HepG2 (cell line): ENCODE measurements at regions not wholly inside any gene's neighbourhood (a gene's known extent, or its start where the extent isn't known, plus 50 kb on each side); places are given as distances from the start of the nearest gene placed in this dataset.

Experiments
- ATAC-seq: fragments of 200-7000 bp; cut with Tn5 transposase; 3 replicates; pipeline ENCODE4 v1.9.1; 2020; ENCODE audit warnings: mild to moderate bottlenecking, moderate library complexity
- BruUV-seq: library from RNA; stranded (reverse); fragments of 400-500 nt; replicated peaks from 2 replicates; lab custom pipeline; 2021; lab: Mats Ljungman, UMichigan
- CTCF ChIA-PET: fragments of 300-600 bp; formaldehyde crosslinking; extraction: SDS; loops from one replicate; lab custom pipeline; 2021; ENCODE audit warnings: low total read pairs, inconsistent platforms, low intra/inter-chr PET ratio; lab: Yijun Ruan, JAX
- POLR2A ChIA-PET: fragments of 350-600 bp; sonication (Branson Sonifier 250); formaldehyde crosslinking; loops from one replicate; lab custom pipeline; 2020; ENCODE audit warnings: antibody characterized with exemption, inconsistent platforms; lab: Yijun Ruan, JAX
- DNase-seq: peaks from one replicate; pipeline ENCODE4 v3.0.0-alpha.2; 2015; ENCODE audit warnings: low spot score
- FAIRE-seq: peaks from 3 replicates; lab custom pipeline; 2011; peaks lifted over from hg19 to GRCh38; lab: Jason Lieb, UNC
- H2AFZ ChIP-seq: one replicate; pipeline ENCODE4 v1.6.1; 2011; ENCODE audit warnings: low read length, inconsistent platforms
- H3K27ac ChIP-seq: fragments of 300-600 bp; 3 replicates; pipeline ENCODE4 v1.8.0; 2011; ENCODE audit warnings: mixed run types, mild to moderate bottlenecking, mixed read lengths, low read length, inconsistent platforms; ENCODE audit not compliant: insufficient read depth; ENCODE audit errors: extremely low read length
- H3K27me3 ChIP-seq, 2 experiments: fragments of 200-600 bp in 1 of 2; 2 replicates in 1 of 2; 3 replicates in 1 of 2; pipeline versions ENCODE4 v1.6.0 to v1.8.0; 2011; ENCODE audit warnings: low read length in 2 of 2, mild to moderate bottlenecking in 2 of 2, moderate library complexity in 2 of 2, inconsistent platforms in 1 of 2; ENCODE audit not compliant: insufficient read depth in 2 of 2, control insufficient read depth in 1 of 2
- H3K36me3 ChIP-seq, 2 experiments: fragments of 200-600 bp in 1 of 2; replicated peaks in 1 of 2; 2 replicates in 1 of 2; 3 replicates in 1 of 2; pipeline versions ENCODE4 v1.5.1 to v1.8.0; 2011; ENCODE audit warnings: low read length in 2 of 2, inconsistent platforms in 1 of 2; ENCODE audit not compliant: insufficient read depth in 2 of 2, control insufficient read depth in 1 of 2
- H3K4me1 ChIP-seq: 2 replicates; pipeline ENCODE4 v1.5.1; 2012; ENCODE audit warnings: low read length, inconsistent platforms; ENCODE audit not compliant: insufficient read depth
- H3K4me2 ChIP-seq: 2 replicates; pipeline ENCODE4 v1.6.0; 2011; ENCODE audit warnings: low read depth, low read length, inconsistent platforms
- H3K4me3 ChIP-seq, 3 experiments: fragments of 200-600 bp in 1 of 3; sonication (generic), shearing (Covaris generic) in 1 of 3; replicated peaks in 1 of 3; 2 replicates each; pipeline ENCODE4 v1.5.1; 2011 to 2016; ENCODE audit warnings: low read length in 3 of 3, inconsistent platforms in 2 of 3, low read depth in 2 of 3, mild to moderate bottlenecking in 2 of 3, control low read depth in 1 of 3, mixed read lengths in 1 of 3; ENCODE audit not compliant: insufficient read depth in 1 of 3
- H3K79me2 ChIP-seq: one replicate; pipeline ENCODE4 v1.6.1; 2011; ENCODE audit warnings: low read length, inconsistent platforms; ENCODE audit not compliant: insufficient read depth
- H3K9ac ChIP-seq: 2 replicates; pipeline ENCODE4 v1.6.0; 2011; ENCODE audit warnings: mild to moderate bottlenecking, low read depth, low read length, inconsistent platforms; ENCODE audit not compliant: insufficient read depth
- H3K9me3 ChIP-seq: 2 replicates; pipeline ENCODE4 v1.5.1; 2012; ENCODE audit warnings: mild to moderate bottlenecking, low read length
- H4K20me1 ChIP-seq: 2 replicates; pipeline ENCODE4 v1.6.0; 2011; ENCODE audit warnings: inconsistent platforms, mild to moderate bottlenecking, low read length, moderate library complexity; ENCODE audit not compliant: insufficient read depth
- ADNP ChIP-seq: sonication (generic); formaldehyde crosslinking; IDR thresholded peaks from 2 replicates; pipeline ENCODE4 v1.4.0; 2020; ENCODE audit warnings: missing genetic modification reagents
- HOXD1 ChIP-seq: sonication (generic); formaldehyde crosslinking; IDR thresholded peaks from 2 replicates; pipeline ENCODE4 v1.5.0; 2020; ENCODE audit warnings: missing genetic modification reagents
- PCBP2 ChIP-seq: fragments of 200-400 bp; formaldehyde crosslinking; optimal IDR thresholded peaks from 2 replicates; pipeline ENCODE3; 2018; ENCODE audit warnings: low read length, low read depth; ENCODE audit not compliant: poor library complexity, severe bottlenecking
- RFXANK ChIP-seq: IDR thresholded peaks from 2 replicates; pipeline ENCODE4 v1.6.1; 2016
- SNRNP70 ChIP-seq: fragments of 200-400 bp; formaldehyde crosslinking; IDR thresholded peaks from 2 replicates; pipeline ENCODE4 v1.6.1; 2017; ENCODE audit warnings: mild to moderate bottlenecking, low read depth, low read length, moderate library complexity
- SOX5 ChIP-seq: IDR thresholded peaks from 2 replicates; pipeline ENCODE4 v1.6.1; 2016; ENCODE audit warnings: borderline replicate concordance
- TBX3 ChIP-seq: fragments of 450-650 bp; IDR thresholded peaks from 2 replicates; pipeline ENCODE4 v1.6.1; 2017; ENCODE audit warnings: antibody characterized with exemption, mild to moderate bottlenecking, inconsistent platforms, borderline replicate concordance
- ZNF746 ChIP-seq: sonication (generic); formaldehyde crosslinking; IDR thresholded peaks from 2 replicates; pipeline ENCODE4 v1.8.0; 2022; ENCODE audit warnings: mild to moderate bottlenecking, missing genetic modification reagents
- WGBS: methylation state at CpG from one replicate; pipeline ENCODE4 v1.1.6; 2017; ENCODE audit warnings: low lambda C conversion rate; 5-methylcytosine and 5-hydroxymethylcytosine counted together
- in situ Hi-C: cut with HindIII; loops from 2 replicates; pipeline ENCODE4 v1.10.0; 2017; ENCODE audit warnings: low pct_unique_long_range_greater_than_20kb; ENCODE audit not compliant: extremely low pct_ligation_motif_present
- intact Hi-C: fragments of 100-400 bp; cut with micrococcal nuclease; formaldehyde crosslinking; loops from one replicate; pipeline ENCODE4 v1.10.0; 2022; ENCODE audit not compliant: unreplicated experiment
- TF ChIP-seq, protein P1 (sequence below): sonication (generic); formaldehyde crosslinking; IDR thresholded peaks from 2 replicates; pipeline ENCODE4 v1.4.0; 2020; ENCODE audit warnings: missing genetic modification reagents
- TF ChIP-seq, protein P2 (sequence below): sonication (generic); formaldehyde crosslinking; IDR thresholded peaks from 2 replicates; pipeline ENCODE4 v1.4.0; 2020; ENCODE audit warnings: mild to moderate bottlenecking, missing genetic modification reagents
- TF ChIP-seq, protein P3 (sequence below): sonication (generic); formaldehyde crosslinking; IDR thresholded peaks from 2 replicates; pipeline ENCODE4 v1.5.0; 2020; ENCODE audit warnings: mild to moderate bottlenecking, missing genetic modification reagents

DNA sequence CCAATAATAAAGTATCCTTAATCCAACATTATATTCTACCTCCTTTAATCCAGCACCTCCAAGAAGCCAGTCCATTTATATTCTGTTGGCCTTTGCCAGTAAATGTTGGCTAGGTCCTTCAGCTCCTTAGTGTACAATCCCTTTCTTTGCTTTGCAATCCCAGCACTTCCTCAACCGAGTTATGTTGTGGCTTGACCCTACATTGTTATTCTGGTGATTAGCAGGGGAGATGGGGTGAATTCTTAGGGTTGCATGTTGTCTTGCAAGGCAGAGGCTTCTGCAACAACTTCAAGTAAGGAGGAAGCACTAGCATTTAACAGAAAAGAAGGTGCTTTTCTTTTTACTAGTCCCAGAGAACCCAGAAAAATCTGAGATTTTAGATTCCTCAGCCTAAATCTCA is 127.2 kb downstream of the CD47 start:
- FAIRE-seq: no peak
- WGBS: 0% methylated on average over 1 of the region's 1 CpG

More for the DNA sequence above, 127.2 kb downstream of the CD47 start:
- TF ChIP-seq SOX5 (no peak), RFXANK (CRISPR knock-in tag) (no peak), TBX3 (no peak), ZNF746 (CRISPR knock-in tag) (no peak), PCBP2 (no peak), ADNP (CRISPR knock-in tag) (no peak), HOXD1 (CRISPR knock-in tag) (no peak), SNRNP70 (no peak)
- TF ChIP-seq, protein P1, sequence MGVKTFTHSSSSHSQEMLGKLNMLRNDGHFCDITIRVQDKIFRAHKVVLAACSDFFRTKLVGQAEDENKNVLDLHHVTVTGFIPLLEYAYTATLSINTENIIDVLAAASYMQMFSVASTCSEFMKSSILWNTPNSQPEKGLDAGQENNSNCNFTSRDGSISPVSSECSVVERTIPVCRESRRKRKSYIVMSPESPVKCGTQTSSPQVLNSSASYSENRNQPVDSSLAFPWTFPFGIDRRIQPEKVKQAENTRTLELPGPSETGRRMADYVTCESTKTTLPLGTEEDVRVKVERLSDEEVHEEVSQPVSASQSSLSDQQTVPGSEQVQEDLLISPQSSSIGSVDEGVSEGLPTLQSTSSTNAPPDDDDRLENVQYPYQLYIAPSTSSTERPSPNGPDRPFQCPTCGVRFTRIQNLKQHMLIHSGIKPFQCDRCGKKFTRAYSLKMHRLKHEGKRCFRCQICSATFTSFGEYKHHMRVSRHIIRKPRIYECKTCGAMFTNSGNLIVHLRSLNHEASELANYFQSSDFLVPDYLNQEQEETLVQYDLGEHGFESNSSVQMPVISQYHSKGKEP: no peak
- TF ChIP-seq, protein P2, sequence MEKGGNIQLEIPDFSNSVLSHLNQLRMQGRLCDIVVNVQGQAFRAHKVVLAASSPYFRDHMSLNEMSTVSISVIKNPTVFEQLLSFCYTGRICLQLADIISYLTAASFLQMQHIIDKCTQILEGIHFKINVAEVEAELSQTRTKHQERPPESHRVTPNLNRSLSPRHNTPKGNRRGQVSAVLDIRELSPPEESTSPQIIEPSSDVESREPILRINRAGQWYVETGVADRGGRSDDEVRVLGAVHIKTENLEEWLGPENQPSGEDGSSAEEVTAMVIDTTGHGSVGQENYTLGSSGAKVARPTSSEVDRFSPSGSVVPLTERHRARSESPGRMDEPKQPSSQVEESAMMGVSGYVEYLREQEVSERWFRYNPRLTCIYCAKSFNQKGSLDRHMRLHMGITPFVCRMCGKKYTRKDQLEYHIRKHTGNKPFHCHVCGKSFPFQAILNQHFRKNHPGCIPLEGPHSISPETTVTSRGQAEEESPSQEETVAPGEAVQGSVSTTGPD (CRISPR knock-in tag): no peak
- TF ChIP-seq, protein P3, sequence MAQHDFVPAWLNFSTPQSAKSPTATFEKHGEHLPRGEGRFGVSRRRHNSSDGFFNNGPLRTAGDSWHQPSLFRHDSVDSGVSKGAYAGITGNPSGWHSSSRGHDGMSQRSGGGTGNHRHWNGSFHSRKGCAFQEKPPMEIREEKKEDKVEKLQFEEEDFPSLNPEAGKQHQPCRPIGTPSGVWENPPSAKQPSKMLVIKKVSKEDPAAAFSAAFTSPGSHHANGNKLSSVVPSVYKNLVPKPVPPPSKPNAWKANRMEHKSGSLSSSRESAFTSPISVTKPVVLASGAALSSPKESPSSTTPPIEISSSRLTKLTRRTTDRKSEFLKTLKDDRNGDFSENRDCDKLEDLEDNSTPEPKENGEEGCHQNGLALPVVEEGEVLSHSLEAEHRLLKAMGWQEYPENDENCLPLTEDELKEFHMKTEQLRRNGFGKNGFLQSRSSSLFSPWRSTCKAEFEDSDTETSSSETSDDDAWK (CRISPR knock-in tag): no peak
- TF ChIP-seq, all 625 proteins: peak for 0
- H3K36me3 ChIP-seq: no peaks in the 10 kb centered on the region
- H3K4me2 ChIP-seq: no peak overlapping the region
- H3K27ac ChIP-seq: no peak overlapping the region
- DNase-seq (no peak), ATAC-seq (no peak)
- no peaks in the 10 kb centered on the region for H3K9me3 ChIP-seq
- H2AFZ ChIP-seq: no peak overlapping the region
- no peaks in the 10 kb centered on the region; a peak in 1 of 5 replicates for H3K27me3 ChIP-seq
- no peaks in the 10 kb centered on the region for H3K4me1 ChIP-seq
- ChIA-PET CTCF (no interaction called here), POLR2A (no interaction called here)
- BruUV-seq: no TSS peak
- no peaks in the 10 kb centered on the region for H3K79me2 ChIP-seq
- in situ Hi-C loops: no loop called here
- no peak overlapping the region for H3K9ac ChIP-seq
- no peaks in the 10 kb centered on the region for H4K20me1 ChIP-seq
- intact Hi-C loops: no loop called here
- no peak overlapping the region for H3K4me3 ChIP-seq
